Activated CD8-positive, alpha-beta memory T cell treated with anti-CD3 and anti-CD28 coated beads for 36 hours (primary cell): ENCODE measurements at regions not wholly inside any gene's neighbourhood (a gene's known extent, or its start where the extent isn't known, plus 50 kb on each side); places are given as distances from the start of the nearest gene placed in this dataset.
"Not testable (repeated sequence)": the region's sequence is repeated elsewhere in the genome, so short reads cannot be mapped to it uniquely, and the experiment has no call there.

Experiments used
- CTCF ChIA-PET: fragments of 350-600 bp; sonication (Branson Sonifier 250); formaldehyde crosslinking; loops from one replicate; lab custom pipeline; 2021; ENCODE audit warnings: antibody characterized with exemption; lab: Charles Lee
- POLR2A ChIA-PET: fragments of 350-600 bp; sonication (Branson Sonifier 250); formaldehyde crosslinking; loops from one replicate; lab custom pipeline; 2021; ENCODE audit warnings: antibody characterized with exemption; lab: Charles Lee

- CTCF ChIA-PET = no interaction called here
- POLR2A ChIA-PET = no interaction called here
Measured at GRCh38 chr5:25416960-25417359, 772.2 kb upstream of the CDH10 start.

GRCh38 chr5:25415970-25416369 lies 771.2 kb upstream of the CDH10 start:
- CTCF ChIA-PET = no interaction called here
- POLR2A ChIA-PET = no interaction called here

DNA sequence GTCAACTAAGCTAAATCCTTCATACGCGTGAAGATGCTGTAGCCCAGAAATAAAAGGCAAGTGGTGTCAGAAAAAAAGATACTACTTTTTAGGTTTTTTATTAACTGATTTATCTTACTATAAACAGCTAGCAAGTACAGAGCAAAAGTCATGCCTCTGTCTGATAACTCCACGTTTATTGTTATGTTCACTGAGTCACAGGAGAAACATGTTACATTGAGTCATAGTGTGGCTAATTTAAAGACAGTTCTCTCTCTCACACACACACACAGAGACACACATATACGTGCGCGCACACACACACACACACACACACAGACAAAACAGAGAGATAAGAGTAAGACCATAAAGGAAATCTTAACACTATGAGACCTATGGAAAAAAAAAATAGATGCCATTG lies 770.0 kb upstream of the CDH10 start:
- ChIA-PET POLR2A (no interaction called here), CTCF (no interaction called here)

GRCh38 chr5:25412116-25412661 lies 767.4 kb upstream of the CDH10 start:
- POLR2A ChIA-PET = no interaction called here

DNA sequence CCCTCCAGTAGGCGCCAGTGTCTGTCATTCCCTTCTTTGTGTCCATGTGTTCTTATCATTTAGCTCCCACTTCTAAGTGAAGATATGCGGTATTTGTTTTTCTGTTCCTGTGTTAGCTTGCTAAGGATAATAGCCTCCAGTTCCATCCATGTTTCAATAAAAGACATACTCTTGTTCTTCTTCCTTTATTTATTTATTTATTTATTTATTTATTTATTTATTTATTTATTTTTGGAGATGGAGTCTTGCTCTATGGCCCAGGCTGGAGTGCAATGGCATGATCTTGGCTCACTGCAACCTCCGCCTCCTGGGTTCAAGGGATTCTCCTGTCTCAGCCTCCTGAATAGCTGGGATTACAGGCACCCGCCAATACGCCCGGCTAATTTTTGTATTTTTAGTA lies 762.6 kb upstream of the CDH10 start:
- POLR2A ChIA-PET, CTCF ChIA-PET: not testable (repeated sequence)

More at GRCh38 chr5:25412116-25412661, 767.4 kb upstream of the CDH10 start:
- CTCF ChIA-PET = no interaction called here

DNA sequence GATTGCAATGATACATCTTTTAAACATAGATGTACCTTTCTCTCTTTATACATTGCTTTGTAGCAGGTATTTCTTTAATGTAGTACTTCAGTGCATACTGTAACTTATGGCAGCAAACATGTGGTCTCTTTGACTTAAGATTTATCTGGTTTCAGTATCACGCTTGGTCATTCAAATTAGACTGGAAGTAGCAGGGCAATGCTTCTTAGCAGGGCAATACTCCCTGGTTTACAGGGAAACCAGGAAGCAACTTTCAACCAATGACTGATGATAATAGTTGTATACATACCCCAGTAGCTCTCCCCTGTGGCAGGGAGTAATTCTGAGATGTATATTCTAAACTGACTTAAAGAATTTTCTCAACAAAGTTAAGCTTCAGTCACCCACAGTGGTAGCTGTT lies 761.1 kb upstream of the CDH10 start:
- ChIA-PET CTCF (no interaction called here), POLR2A (no interaction called here)

DNA sequence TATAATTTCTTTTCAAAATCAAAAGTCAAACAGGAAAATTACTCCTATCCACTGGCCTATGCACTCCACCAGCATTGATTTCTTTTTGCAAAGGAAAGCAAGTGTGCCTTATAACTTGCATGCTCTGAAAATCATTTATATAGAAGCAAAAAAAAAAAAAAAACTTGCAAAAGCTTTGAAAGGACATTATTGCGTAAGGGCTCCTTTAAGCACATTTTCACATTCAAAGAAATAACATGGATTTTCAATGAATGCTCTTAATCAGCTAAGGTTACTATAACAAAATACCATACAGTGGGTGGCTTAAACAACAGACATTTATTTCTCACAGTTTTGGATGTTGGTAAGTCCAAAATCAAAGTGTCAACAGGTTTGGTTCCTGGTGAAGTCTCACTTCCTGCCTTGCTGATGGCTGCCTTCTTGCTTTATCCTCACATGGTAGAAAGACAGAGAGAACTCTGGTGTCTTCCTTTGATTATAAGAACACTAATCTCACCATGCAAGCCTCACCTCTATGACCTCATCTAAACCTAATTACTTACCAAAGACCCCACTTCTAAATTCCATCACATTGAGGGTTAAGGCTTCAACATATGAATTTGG lies 755.2 kb upstream of the CDH10 start:
- POLR2A ChIA-PET = no interaction called here
- CTCF ChIA-PET = no interaction called here

DNA sequence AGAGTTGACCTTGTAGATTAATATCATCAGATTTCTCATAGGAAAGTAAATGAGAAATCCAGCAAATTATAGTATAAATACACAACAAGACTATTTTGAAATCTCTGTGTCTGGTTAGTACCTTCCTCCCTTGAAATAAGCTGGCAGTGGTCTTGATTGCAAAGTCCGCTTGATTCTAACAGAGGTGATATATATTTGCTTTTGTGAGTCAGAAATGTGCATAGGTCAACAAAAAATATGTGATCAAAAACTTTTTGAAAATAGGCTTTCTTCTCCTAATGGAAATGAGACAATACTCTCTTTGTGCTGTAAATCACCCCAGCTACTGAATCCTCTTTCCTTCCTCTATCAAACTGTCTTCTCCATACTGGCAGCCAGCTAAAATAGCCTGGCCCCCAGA lies 749.2 kb upstream of the CDH10 start:
- ChIA-PET CTCF (no interaction called here), POLR2A (no interaction called here)

- POLR2A ChIA-PET = no interaction called here
- CTCF ChIA-PET = no interaction called here
Measured at GRCh38 chr5:25393256-25393655, 748.5 kb upstream of the CDH10 start.

DNA sequence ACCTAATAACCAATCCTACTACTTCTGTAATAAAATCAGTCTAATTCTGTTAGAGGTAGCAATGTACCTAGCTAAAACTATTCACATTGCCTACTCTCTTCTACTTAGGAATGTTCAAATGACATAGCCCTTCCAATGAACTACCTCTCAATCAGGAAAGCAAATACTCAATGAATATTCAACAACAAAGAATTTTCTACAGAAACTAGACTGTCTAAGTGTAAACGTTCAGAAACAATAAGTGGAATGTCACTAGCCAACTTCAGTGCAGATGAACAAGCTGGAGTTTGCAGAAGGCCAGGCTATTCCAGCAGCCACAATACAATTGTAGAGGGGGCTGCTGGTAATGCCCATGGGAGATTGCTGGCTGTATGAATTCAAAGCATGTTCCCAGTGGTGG lies 743.2 kb upstream of the CDH10 start:
- ChIA-PET CTCF (no interaction called here), POLR2A (no interaction called here)

GRCh38 chr5:25362799-25363198 lies 718.0 kb upstream of the CDH10 start:
- CTCF ChIA-PET = no interaction called here
- POLR2A ChIA-PET = no interaction called here

DNA sequence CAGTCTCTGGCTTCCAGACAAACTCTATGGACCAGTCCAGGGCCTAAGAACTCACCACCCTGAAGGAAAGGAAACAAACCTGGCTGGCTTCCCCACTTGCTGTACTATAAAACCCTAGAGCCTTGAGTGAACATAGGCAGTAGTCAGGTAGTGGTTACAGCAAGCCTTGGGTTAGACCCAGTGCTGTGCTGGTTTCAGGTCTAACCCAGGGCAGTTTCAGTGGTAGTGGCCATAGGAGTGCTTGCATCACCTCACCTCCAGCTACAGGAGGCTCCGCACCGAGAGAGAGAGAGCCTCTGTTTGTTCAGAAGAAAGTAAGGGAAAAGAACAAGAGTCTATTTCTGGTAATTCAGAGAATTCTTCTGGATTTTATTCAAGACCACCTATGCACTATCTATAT lies 714.1 kb upstream of the CDH10 start:
- POLR2A ChIA-PET = no interaction called here
- CTCF ChIA-PET = no interaction called here

DNA sequence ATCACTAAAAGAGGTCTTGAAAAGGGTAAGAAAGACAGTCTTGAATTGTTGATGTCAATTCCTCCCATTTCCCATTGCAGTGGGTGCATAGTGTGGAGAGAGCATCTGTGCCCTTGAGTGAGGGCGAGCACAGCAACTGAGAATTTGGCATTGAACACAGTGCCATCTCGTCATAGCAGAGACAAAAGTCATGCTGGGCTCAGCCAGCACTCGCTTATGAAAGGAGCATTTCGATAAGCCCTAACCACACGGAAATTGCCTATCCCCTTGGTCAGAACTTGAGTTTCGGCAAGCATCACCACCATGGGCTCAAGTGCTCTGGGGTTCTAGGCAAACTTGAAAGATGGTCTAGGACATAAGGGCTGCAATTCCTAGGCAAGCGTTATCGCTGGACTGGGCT lies 712.8 kb upstream of the CDH10 start:
- CTCF ChIA-PET = no interaction called here
- POLR2A ChIA-PET = no interaction called here

DNA sequence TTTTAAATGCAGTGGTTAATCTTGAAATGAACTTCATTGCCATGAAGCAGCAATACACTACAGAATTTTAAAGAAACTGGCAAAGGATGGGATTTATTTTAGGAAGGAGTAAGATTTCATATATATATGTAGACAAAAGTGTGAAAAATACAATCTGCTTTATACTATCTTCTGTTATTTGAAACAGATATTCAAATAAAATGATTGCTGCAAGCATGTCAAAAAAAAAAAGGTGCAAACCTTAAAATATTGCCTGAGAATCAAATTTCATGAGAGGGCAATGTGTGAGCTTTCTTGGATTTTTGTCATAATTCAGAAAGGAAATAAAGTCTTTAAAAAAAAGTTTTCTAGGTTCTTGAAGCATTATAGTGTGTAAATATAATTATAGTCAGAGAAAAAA lies 705.0 kb upstream of the CDH10 start:
- POLR2A ChIA-PET = no interaction called here
- CTCF ChIA-PET = no interaction called here

DNA sequence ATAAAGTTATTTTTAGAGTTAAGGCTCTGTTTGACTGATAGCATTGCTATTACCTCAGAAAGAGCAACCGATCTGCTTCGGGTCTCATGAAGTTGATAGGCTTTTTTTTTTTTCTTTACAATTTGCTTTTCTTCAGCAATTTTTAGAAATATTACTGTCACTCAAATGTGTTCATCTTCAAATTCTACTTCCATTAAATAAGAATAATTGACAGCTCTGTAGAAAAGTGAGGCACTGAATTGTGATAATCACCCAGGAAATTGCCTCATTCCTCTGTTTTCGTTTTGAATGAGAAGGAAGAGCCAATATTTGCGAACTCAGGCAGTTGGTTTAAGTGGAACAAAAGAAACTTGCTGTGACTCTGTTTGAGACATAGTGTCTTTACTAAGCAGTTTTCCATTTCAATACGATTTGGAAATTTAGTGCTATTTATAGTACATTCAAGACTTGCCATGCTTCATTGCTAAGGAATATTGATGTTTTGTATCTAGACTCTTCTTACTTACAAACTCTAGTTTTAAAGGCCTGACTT lies 700.5 kb upstream of the CDH10 start:
- ChIA-PET POLR2A (no interaction called here), CTCF (no interaction called here)

DNA sequence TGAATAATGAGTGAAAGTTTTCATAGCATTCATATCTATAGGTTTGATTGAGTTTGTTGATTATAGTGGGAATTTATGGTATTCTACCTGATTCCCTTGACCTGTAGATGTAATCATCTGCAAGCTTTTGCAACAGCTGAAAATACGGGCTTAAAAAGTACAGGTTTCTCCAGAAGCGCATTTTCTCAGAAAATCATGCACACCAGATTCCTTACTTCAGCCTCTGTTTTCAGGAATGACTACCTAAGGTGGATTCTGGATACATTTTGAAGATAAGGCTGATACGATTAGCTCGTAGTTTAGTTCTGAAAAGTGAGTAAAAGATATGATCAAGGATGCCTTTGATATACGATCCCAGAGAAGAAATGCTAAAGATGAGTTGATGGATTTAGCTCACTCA lies 694.8 kb upstream of the CDH10 start:
- POLR2A ChIA-PET = no interaction called here

DNA sequence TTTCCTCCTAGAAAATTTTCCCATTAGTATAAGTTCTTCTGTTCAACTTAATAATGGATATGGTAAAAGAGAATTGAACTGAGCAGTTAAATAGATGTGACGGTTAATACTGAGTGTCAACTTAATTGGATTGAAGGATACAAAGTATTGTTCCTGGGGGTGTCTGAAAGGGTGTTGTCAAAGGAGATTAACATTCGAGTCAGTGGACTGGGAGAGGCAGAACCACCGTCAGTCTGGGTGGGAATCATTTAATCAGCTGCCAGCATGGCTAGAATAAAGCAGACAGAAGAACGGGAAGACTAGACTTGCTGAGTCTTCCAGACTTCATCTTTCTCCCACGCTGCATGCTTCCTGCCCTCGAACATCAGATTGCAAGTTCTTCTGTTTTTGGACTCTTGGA lies 689.6 kb upstream of the CDH10 start:
- POLR2A ChIA-PET = no interaction called here
- CTCF ChIA-PET = no interaction called here

More for the DNA sequence above, 694.8 kb upstream of the CDH10 start:
- CTCF ChIA-PET = no interaction called here

DNA sequence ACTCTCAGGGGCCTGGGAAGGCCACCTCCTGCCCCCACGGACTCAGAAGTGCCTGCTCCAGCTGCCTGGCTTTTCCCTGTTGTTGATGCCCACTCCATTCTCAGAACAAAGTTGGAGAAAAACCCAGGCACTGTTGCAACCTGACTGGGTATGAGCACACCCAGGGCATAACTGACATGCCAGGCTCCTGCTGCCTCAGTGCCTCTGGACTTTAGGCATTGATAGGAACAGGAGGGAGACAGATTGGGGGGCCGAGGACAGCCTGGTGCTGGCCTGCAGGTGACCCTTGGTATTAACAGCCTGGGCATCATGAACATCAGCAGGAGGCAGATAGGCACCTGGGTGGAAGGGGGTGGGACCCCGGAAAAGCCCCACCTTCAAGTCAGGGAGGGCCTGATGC lies 685.9 kb upstream of the CDH10 start:
- ChIA-PET CTCF (no interaction called here), POLR2A (no interaction called here)

- POLR2A ChIA-PET = no interaction called here
- CTCF ChIA-PET = no interaction called here
Measured at GRCh38 chr5:25327172-25327571, 682.4 kb upstream of the CDH10 start.

GRCh38 chr5:25301836-25302235 lies 657.1 kb upstream of the CDH10 start:
- ChIA-PET CTCF (no interaction called here), POLR2A (no interaction called here)

DNA sequence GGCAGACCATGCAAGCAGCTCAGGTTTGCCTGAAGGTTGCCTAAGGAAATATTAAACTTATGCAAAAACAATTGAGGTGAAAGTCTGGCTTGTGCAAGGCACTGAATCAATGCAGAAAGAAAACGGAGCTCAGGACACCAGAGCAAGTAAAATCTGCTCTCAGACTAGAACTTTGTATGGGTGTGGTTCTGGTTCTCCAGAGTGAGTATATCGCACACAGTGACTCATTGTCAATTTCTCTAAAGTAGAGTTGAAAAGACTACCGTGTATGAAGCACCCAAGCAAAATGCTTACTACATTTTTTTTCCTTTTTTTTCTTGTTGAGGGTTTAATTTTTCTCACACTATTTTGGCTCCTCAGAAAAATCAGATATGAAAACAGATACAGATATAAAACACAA lies 650.3 kb upstream of the CDH10 start:
- CTCF ChIA-PET = no interaction called here
- POLR2A ChIA-PET = no interaction called here

DNA sequence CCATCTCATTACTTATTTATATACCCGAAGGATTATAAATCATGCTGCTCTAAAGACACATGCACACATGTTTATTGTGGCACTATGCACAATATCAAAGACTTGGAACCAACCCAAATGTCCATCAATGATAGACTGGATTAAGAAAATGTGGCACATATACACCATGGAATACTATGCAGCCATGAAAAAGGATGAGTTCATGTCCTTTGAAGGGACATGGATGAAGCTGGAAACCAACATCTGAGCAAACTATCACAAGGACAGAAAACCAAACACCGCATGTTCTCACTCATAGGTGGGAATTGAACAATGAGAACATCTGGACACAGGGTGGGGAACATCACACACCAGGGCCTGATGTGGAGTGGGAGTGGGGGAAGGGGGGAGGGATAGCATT lies 645.0 kb upstream of the CDH10 start:
- CTCF ChIA-PET, POLR2A ChIA-PET: not testable (repeated sequence)
